ENCODE measurements at regions not wholly inside any gene's neighbourhood (a gene's known extent, or its start where the extent isn't known, plus 50 kb on each side); places are given as distances from the start of the nearest gene placed in this dataset.
"Not testable (repeated sequence)": the region's sequence is repeated elsewhere in the genome, so short reads cannot be mapped to it uniquely, and the experiment has no call there.

DNA sequence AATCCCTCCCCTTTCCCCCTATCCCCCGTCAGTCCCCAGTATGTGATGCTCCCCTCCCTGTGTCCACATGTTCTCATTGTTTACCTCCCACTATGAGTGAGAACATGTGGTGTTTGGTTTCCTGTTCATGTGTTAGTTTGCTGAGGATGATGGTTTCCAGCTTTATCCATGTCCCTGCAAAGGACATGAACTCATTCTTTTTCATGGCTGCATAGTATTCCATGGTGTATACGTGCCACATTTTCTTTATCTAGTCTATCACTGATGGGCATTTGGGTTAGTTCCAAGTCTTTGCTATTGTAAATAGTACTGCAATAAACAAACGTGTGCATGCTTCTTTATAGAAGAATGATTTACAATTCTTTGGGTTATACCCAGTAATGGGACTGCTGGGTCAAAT lies 165.6 kb upstream of the TENM4 start:
- TF ChIP-seq, protein P1, sequence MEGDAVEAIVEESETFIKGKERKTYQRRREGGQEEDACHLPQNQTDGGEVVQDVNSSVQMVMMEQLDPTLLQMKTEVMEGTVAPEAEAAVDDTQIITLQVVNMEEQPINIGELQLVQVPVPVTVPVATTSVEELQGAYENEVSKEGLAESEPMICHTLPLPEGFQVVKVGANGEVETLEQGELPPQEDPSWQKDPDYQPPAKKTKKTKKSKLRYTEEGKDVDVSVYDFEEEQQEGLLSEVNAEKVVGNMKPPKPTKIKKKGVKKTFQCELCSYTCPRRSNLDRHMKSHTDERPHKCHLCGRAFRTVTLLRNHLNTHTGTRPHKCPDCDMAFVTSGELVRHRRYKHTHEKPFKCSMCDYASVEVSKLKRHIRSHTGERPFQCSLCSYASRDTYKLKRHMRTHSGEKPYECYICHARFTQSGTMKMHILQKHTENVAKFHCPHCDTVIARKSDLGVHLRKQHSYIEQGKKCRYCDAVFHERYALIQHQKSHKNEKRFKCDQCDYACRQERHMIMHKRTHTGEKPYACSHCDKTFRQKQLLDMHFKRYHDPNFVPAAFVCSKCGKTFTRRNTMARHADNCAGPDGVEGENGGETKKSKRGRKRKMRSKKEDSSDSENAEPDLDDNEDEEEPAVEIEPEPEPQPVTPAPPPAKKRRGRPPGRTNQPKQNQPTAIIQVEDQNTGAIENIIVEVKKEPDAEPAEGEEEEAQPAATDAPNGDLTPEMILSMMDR (IDR thresholded peaks at IDR 0.05): not testable (repeated sequence)
- TF ChIP-seq, protein P2, sequence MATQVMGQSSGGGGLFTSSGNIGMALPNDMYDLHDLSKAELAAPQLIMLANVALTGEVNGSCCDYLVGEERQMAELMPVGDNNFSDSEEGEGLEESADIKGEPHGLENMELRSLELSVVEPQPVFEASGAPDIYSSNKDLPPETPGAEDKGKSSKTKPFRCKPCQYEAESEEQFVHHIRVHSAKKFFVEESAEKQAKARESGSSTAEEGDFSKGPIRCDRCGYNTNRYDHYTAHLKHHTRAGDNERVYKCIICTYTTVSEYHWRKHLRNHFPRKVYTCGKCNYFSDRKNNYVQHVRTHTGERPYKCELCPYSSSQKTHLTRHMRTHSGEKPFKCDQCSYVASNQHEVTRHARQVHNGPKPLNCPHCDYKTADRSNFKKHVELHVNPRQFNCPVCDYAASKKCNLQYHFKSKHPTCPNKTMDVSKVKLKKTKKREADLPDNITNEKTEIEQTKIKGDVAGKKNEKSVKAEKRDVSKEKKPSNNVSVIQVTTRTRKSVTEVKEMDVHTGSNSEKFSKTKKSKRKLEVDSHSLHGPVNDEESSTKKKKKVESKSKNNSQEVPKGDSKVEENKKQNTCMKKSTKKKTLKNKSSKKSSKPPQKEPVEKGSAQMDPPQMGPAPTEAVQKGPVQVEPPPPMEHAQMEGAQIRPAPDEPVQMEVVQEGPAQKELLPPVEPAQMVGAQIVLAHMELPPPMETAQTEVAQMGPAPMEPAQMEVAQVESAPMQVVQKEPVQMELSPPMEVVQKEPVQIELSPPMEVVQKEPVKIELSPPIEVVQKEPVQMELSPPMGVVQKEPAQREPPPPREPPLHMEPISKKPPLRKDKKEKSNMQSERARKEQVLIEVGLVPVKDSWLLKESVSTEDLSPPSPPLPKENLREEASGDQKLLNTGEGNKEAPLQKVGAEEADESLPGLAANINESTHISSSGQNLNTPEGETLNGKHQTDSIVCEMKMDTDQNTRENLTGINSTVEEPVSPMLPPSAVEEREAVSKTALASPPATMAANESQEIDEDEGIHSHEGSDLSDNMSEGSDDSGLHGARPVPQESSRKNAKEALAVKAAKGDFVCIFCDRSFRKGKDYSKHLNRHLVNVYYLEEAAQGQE (IDR thresholded peaks at IDR 0.05; ENCODE audit: insufficient read depth in 1 of 2, low read depth in 2 of 2, low read length in 1 of 2): not testable (repeated sequence)
- not testable (repeated sequence) for TF ChIP-seq SIN3A (IDR thresholded peaks at IDR 0.05; ENCODE audit: borderline replicate concordance, insufficient read depth, low read depth, low read length); POLR2AphosphoS5 (IDR thresholded peaks at IDR 0.05; ENCODE audit: low read depth, low read length)

All from Panc1 (cell line).